Left forelimb (tissue), 1 donor: ENCODE measurements at regions not wholly inside any gene's neighbourhood (a gene's known extent, or its start where the extent isn't known, plus 50 kb on each side); places are given as distances from the start of the nearest gene placed in this dataset.

Experiments used
- DNase-seq: peaks from one replicate; pipeline ENCODE4 v3.0.0-alpha.2; 2018; ENCODE audit warnings: low spot score

- no peak for DNase-seq
Measured at GRCh38 chr12:107277855-107278254, 184.5 kb upstream of the CRY1 start.

- no peak for DNase-seq
Measured at GRCh38 chr12:107282628-107283027, 189.3 kb upstream of the CRY1 start.

- no peak for DNase-seq
Measured at GRCh38 chr12:107283652-107284051, 190.3 kb upstream of the CRY1 start.

- no peak for DNase-seq
Measured at GRCh38 chr12:107284692-107285091, 191.3 kb upstream of the CRY1 start.

- DNase-seq, result no peak
Measured at GRCh38 chr12:107287436-107288413, 194.4 kb upstream of the CRY1 start.

GRCh38 chr12:107288414-107289127, 195.2 kb upstream of the CRY1 start:
- DNase-seq, result no peak

- DNase-seq, result no peak
Measured at GRCh38 chr12:107291018-107291417, 197.7 kb upstream of the CRY1 start.

- no peak for DNase-seq
Measured at GRCh38 chr12:107296681-107297089, 203.3 kb upstream of the CRY1 start.

GRCh38 chr12:107302649-107303341, 209.4 kb upstream of the CRY1 start:
- no peak for DNase-seq

- DNase-seq, result no peak
Measured at GRCh38 chr12:107304588-107305532, 211.5 kb upstream of the CRY1 start.

- no peak for DNase-seq
Measured at GRCh38 chr12:107306141-107306659, 212.9 kb upstream of the CRY1 start.

GRCh38 chr12:107308310-107308709, 215.0 kb upstream of the CRY1 start:
- DNase-seq, result no peak

GRCh38 chr12:107309020-107309419, 215.7 kb upstream of the CRY1 start:
- DNase-seq, result no peak

GRCh38 chr12:107310621-107311020, 217.3 kb upstream of the CRY1 start:
- DNase-seq, result no peak

GRCh38 chr12:107311682-107312081, 218.3 kb upstream of the CRY1 start:
- DNase-seq, result no peak

- DNase-seq, result peak; percentile 84
Measured at GRCh38 chr12:107317751-107318555, 224.6 kb upstream of the CRY1 start.

- peak; percentile 73 for DNase-seq
Measured at GRCh38 chr12:107318556-107318805, 225.1 kb upstream of the CRY1 start.

- no peak for DNase-seq
Measured at GRCh38 chr12:107318806-107319532, 225.6 kb upstream of the CRY1 start.

GRCh38 chr12:107319533-107320032, 226.2 kb upstream of the CRY1 start:
- no peak for DNase-seq
